K562 (cell line): ENCODE measurements at regions not wholly inside any gene's neighbourhood (a gene's known extent, or its start where the extent isn't known, plus 50 kb on each side); places are given as distances from the start of the nearest gene placed in this dataset.

Experiments used
- ATAC-seq: fragments of 200-7000 bp; cut with Tn5 transposase; 3 replicates; pipeline ENCODE4 v1.9.1; 2020; ENCODE audit warnings: moderate library complexity
- BruUV-seq: library from RNA; stranded (reverse); fragments of 400-500 nt; replicated peaks from 2 replicates; lab custom pipeline; 2021; lab: Mats Ljungman, UMichigan
- CTCF ChIA-PET: fragments of 300-600 bp; formaldehyde crosslinking; extraction: SDS; loops from one replicate; lab custom pipeline; 2021; ENCODE audit warnings: low intra/inter-chr PET ratio; lab: Yijun Ruan, JAX
- POLR2A ChIA-PET: fragments of 300-600, 350-650 bp; sonication (Branson Sonifier 250); formaldehyde crosslinking; extraction: SDS; loops from one replicate; lab custom pipeline; 2021; ENCODE audit warnings: antibody characterized with exemption, inconsistent platforms; lab: Yijun Ruan, JAX
- DNase-seq, 4 experiments: peaks; one replicate each; pipeline versions ENCODE4 v3.0.0 to v3.0.0-alpha.2; 2011 to 2018; ENCODE audit warnings: low spot score in 3 of 4, mixed read lengths in 3 of 4; ENCODE audit errors: extremely low read depth in 1 of 4
- FAIRE-seq: peaks from 2 replicates; lab custom pipeline; 2011; peaks lifted over from hg19 to GRCh38; lab: Jason Lieb, UNC
- H2AFZ ChIP-seq: 2 replicates; pipeline ENCODE4 v1.6.0; 2011; ENCODE audit warnings: low read depth, low read length, control low read depth, inconsistent platforms
- H3K27ac ChIP-seq: fragments of 200-600 bp; 3 replicates; pipeline ENCODE4 v1.8.0; 2011; ENCODE audit warnings: low read depth, mild to moderate bottlenecking, control low read depth, inconsistent platforms, low read length, moderate library complexity, mixed read lengths; ENCODE audit errors: extremely low read depth
- H3K27me3 ChIP-seq, 2 experiments: fragments of 300-600 bp in 1 of 2; 2 replicates in 1 of 2; 3 replicates in 1 of 2; pipeline versions ENCODE4 v1.6.0 to v1.8.0; 2011; ENCODE audit warnings: inconsistent platforms in 2 of 2, low read length in 2 of 2, mild to moderate bottlenecking in 1 of 2, mixed read lengths in 1 of 2, moderate library complexity in 1 of 2; ENCODE audit not compliant: control insufficient read depth in 2 of 2, insufficient read depth in 2 of 2
- H3K36me3 ChIP-seq: fragments of 300-600 bp; 3 replicates; pipeline ENCODE4 v1.8.0; 2011; ENCODE audit warnings: mild to moderate bottlenecking, low read length, inconsistent platforms; ENCODE audit not compliant: control insufficient read depth, insufficient read depth
- H3K4me1 ChIP-seq, 2 experiments: fragments of 200-600 bp in 1 of 2; replicated peaks in 1 of 2; 2 replicates in 1 of 2; 3 replicates in 1 of 2; pipeline versions ENCODE4 v1.5.1 to v1.8.0; 2011; ENCODE audit warnings: inconsistent platforms in 2 of 2, low read length in 2 of 2, mild to moderate bottlenecking in 1 of 2, mixed read lengths in 1 of 2, moderate library complexity in 1 of 2; ENCODE audit not compliant: control insufficient read depth in 2 of 2, insufficient read depth in 2 of 2
- H3K4me2 ChIP-seq: 2 replicates; pipeline ENCODE4 v1.6.1; 2011; ENCODE audit warnings: low read length, control low read depth, inconsistent platforms, mixed read lengths; ENCODE audit not compliant: insufficient read depth
- H3K4me3 ChIP-seq: fragments of 200-600 bp; sonication (generic), shearing (Covaris generic); 2 replicates; pipeline ENCODE4 v1.5.1; 2016; ENCODE audit warnings: control low read depth, inconsistent platforms
- H3K79me2 ChIP-seq: fragments of 200-600 bp; 3 replicates; pipeline ENCODE4 v1.8.0; 2011; ENCODE audit warnings: low read length, inconsistent platforms; ENCODE audit not compliant: control insufficient read depth, insufficient read depth
- H3K9ac ChIP-seq, 2 experiments: 2 replicates each; pipeline versions ENCODE4 v1.6.0 to v1.6.1; 2011; ENCODE audit warnings: low read depth in 2 of 2, low read length in 2 of 2, control low read depth in 1 of 2, inconsistent platforms in 1 of 2, mild to moderate bottlenecking in 1 of 2, mixed read lengths in 1 of 2; ENCODE audit not compliant: insufficient read depth in 1 of 2
- H3K9me1 ChIP-seq: one replicate; pipeline ENCODE4 v1.6.0; 2011; ENCODE audit warnings: inconsistent platforms, mild to moderate bottlenecking, low read length, moderate library complexity; ENCODE audit not compliant: control insufficient read depth, insufficient read depth
- H3K9me3 ChIP-seq: replicated peaks from 2 replicates; pipeline ENCODE4 v1.5.1; 2011; ENCODE audit warnings: low read depth, low read length, inconsistent platforms; ENCODE audit not compliant: control insufficient read depth, insufficient read depth
- H4K20me1 ChIP-seq: replicated peaks from 2 replicates; pipeline ENCODE4 v1.6.1; 2011; ENCODE audit warnings: low read length, inconsistent platforms, mixed read lengths; ENCODE audit not compliant: control insufficient read depth, insufficient read depth
- FOS ChIP-seq: IDR thresholded peaks from 3 replicates; pipeline ENCODE4 v1.6.1; 2011; ENCODE audit not compliant: insufficient read length; ENCODE audit errors: extremely low read depth
- KLF6 ChIP-seq: fragments of 250-450 bp; sonication (Bioruptor Pico); IDR thresholded peaks from 2 replicates; pipeline ENCODE4 v1.4.0; 2020; ENCODE audit warnings: mild to moderate bottlenecking, moderate library complexity, borderline replicate concordance
- MLLT1 ChIP-seq, 2 experiments: fragments of 450-650 bp; IDR thresholded peaks; 2 replicates each; pipeline ENCODE4 v1.6.1; 2016
- MXD1 ChIP-seq: fragments of 250-450 bp; sonication (Bioruptor Pico); IDR thresholded peaks from 2 replicates; pipeline ENCODE4 v1.8.0; 2021; ENCODE audit warnings: borderline replicate concordance, mild to moderate bottlenecking, moderate library complexity; ENCODE audit not compliant: poor library complexity, severe bottlenecking
- SAP30 ChIP-seq: fragments of 200-600 bp; sonication (generic); IDR thresholded peaks from 2 replicates; pipeline ENCODE4 v1.6.1; 2012; ENCODE audit warnings: borderline replicate concordance, low read depth, mild to moderate bottlenecking, moderate library complexity, low read length, control low read depth, inconsistent platforms; ENCODE audit not compliant: insufficient read depth, poor library complexity, severe bottlenecking
- TAF7 ChIP-seq: fragments of 450-650 bp; IDR thresholded peaks from 2 replicates; pipeline ENCODE4 v1.6.1; 2016; ENCODE audit warnings: missing genetic modification characterization, missing compliant biosample characterization
- ZNF766 ChIP-seq: fragments of 200-800 bp; sonication (Bioruptor generic); conservative IDR thresholded peaks from 2 replicates; pipeline ENCODE4 v1.6.1; 2016; ENCODE audit warnings: missing genetic modification characterization, missing compliant biosample characterization
- WGBS: fragments of 100-300 bp; shearing (Covaris generic); methylation state at CpG from one replicate; pipeline ENCODE4 v1.1.6; 2016; ENCODE audit warnings: low coverage, mixed read lengths; ENCODE audit not compliant: insufficient coverage; ENCODE audit errors: missing lambda C conversion rate; 5-methylcytosine and 5-hydroxymethylcytosine counted together
- in situ Hi-C: fragments of 300-500 bp; cut with MboI; formaldehyde crosslinking; loops from 4 replicates; pipeline ENCODE4 v1.15.0; 2018; ENCODE audit warnings: inconsistent platforms, mixed read lengths
- intact Hi-C: fragments of 100-400 bp; cut with micrococcal nuclease; formaldehyde crosslinking; loops from 2 replicates; pipeline ENCODE4 v1.14.2; 2022

- in situ Hi-C loops (no loop called here), intact Hi-C loops (no loop called here)
- ATAC-seq (peak; percentile 38; the same call in 2 of the 3 replicates), DNase-seq (no peak), FAIRE-seq (no peak)
- peaks cover 11 to 52% of the 10 kb centered on the region in 2 experiments for H3K27me3 ChIP-seq
- H3K4me3 ChIP-seq = no peak overlapping the region
- no peaks in the 10 kb centered on the region for H3K9me1 ChIP-seq
- no peaks in the 10 kb centered on the region for H3K36me3 ChIP-seq
- H2AFZ ChIP-seq = no peak overlapping the region
- POLR2A ChIA-PET = interaction anchor here (0.7 kb wide), 1 partner anchor 9 kb away, joined by 3 read pairs; no protein-coding TSS in a partner anchor
- no peak for TF ChIP-seq MLLT1 (IDR thresholded peaks at IDR 0.05)
- TF ChIP-seq SAP30 = no peak
- no peak for TF ChIP-seq MXD1 (CRISPR knock-in tag)
- no peak for TF ChIP-seq TAF7
- no peak for TF ChIP-seq FOS
- TF ChIP-seq KLF6 = no peak
- no peak for TF ChIP-seq ZNF766 (CRISPR knock-in tag)
- peaks cover 0 to 9% of the 10 kb centered on the region in 2 experiments; a peak in 1 of 5 replicates for H3K4me1 ChIP-seq
- H3K4me2 ChIP-seq = no peak overlapping the region
- H3K79me2 ChIP-seq = no peaks in the 10 kb centered on the region
- CTCF ChIA-PET = no interaction called here
- no peak overlapping the region for H3K27ac ChIP-seq
- H4K20me1 ChIP-seq = no peaks in the 10 kb centered on the region; the same call in 1 of the 2 replicates
- BruUV-seq = no TSS peak
- H3K9ac ChIP-seq = no peak overlapping the region
- H3K9me3 ChIP-seq = no peaks in the 10 kb centered on the region
- 13% methylated on average over 17 of the region's 22 CpGs for WGBS
Measured at GRCh38 chr7:1358376-1359050, 100.8 kb downstream of the MICALL2 start.
